HPDE6-E6E7 (cell line): ENCODE measurements at regions not wholly inside any gene's neighbourhood (a gene's known extent, or its start where the extent isn't known, plus 50 kb on each side); places are given as distances from the start of the nearest gene placed in this dataset.
"Not testable (repeated sequence)": the region's sequence is repeated elsewhere in the genome, so short reads cannot be mapped to it uniquely, and the experiment has no call there.

Experiments
- DNase-seq: peaks from one replicate; pipeline ENCODE4 v3.0.0; 2011; ENCODE audit warnings: missing footprints; ENCODE audit errors: extremely low spot score

DNA sequence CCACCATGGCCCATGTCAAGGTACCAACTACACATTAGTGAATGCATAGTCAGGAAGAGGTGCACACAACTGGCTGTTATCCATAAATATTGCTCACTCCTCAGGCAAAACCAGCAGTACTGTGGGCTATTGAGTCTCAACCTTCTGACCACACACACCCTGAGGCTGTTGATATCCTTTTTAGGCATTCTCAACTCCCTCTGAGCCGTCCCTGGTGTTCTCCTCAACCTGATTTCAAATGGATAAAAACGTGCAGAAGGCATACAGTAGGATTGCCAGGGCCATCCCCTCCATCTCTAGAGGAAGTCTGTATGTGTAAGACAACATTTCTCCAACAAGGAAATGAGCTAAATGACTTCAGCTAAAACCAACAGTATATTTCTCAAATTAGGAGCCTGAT lies 98.7 kb upstream of the KLHL13 start:
- no peak for DNase-seq

GRCh38 chrX:118216087-118216486 lies 99.5 kb upstream of the KLHL13 start:
- no peak for DNase-seq

- DNase-seq = no peak
Observed at GRCh38 chrX:118216509-118216908, 99.9 kb upstream of the KLHL13 start.

- DNase-seq = no peak
Observed at GRCh38 chrX:118218079-118218478, 101.5 kb upstream of the KLHL13 start.

- DNase-seq = no peak
Observed at GRCh38 chrX:118218940-118219339, 102.3 kb upstream of the KLHL13 start.

DNA sequence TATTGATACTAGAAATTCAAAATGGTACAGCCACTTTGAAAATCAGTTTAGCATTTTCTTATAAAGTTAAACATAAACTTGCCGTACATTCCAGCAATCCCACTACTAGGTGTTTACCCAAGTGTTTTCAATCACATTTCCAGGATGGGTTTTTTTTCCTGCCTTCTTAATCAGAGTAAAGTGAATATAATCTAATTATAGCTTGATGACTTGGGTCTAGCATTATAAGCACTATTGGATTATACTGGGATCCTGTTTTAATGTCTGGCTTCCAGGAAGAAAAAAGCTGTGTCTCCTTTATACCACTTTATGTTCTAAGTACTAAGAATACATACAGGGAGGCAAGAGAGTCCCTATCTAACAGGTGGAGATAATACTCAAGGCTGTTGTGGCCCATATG lies 103.3 kb upstream of the KLHL13 start:
- no peak for DNase-seq

DNA sequence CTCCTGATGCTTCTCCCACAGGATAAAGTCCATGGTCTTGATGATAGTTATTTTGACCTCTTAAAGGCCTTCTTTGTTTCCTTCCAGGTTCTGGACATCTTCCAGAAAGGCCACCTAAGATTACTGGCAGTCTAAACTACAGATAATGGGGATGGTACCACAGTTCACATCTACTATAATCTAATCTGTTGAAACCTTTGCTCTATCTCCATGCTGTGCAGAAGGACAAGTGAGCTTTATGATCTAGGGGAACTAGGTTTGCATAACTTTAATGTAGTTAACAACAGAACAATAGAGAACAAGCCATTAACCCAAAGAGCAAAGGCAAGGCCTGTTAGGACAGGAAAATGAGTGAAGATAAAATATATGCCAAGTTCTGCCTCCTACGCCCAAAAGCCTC lies 103.9 kb upstream of the KLHL13 start:
- DNase-seq = no peak

DNA sequence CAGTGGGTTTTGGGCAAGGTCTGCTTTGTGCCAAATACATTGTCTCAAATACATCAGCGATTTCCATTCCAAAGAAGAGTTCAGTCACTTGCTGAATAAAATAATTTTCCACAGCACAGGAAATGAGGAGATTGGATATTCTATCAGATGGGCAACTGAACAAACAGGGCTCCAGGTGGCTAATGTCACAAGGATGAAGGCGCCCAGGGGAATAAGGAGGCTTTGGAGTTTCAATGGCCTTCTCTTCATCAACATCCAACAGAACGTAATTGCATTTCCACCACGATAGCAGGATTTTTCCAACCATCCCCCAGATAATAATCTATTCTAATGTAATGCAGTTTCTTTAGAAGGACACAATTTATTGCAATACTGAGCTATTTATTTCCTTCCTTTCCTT lies 104.7 kb upstream of the KLHL13 start:
- no peak for DNase-seq

DNA sequence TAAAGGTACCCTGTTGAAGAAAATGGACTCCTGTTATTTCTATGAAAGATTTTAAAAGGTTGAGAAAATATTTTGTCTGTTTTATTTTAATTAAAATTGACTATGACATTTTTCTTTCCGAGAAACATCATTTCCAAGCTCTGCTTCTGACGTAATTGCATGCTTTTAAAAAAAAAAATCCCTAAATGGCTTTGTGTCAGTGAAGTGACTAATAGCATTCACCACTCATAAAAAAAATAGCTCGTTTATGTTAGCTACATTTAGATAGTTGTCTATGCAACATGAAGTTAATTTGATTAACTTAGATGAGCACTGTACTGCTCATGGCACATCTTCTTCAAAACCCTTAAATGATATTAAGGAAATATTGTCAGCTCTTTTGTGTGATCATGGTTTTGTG lies 105.1 kb upstream of the KLHL13 start:
- no peak for DNase-seq

DNA sequence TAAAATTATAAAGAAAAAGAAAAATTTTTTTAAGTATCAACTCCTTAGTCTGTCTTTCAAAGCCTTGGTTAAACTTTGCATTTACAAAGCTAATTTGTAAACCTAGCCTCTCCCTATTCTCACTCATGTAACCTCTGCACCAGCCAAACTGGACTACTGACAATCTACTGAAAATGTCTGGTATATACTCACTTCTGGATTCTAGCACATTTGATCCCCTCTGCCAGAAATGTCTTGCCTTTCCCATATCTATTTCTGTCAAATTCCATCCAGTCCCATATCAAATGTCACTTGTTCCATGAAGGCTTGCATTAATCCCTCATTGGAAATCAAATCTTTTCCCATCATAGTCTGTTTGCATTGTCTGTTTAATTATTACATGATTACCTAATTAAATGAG lies 105.8 kb upstream of the KLHL13 start:
- DNase-seq = no peak

GRCh38 chrX:118225711-118226428 lies 109.3 kb upstream of the KLHL13 start:
- peak; percentile 23 for DNase-seq

- DNase-seq = no peak
Observed at GRCh38 chrX:118228041-118228440, 111.4 kb upstream of the KLHL13 start.

GRCh38 chrX:118228456-118228855 lies 111.8 kb upstream of the KLHL13 start:
- no peak for DNase-seq

- no peak for DNase-seq
Observed at GRCh38 chrX:118231464-118231863, 114.4 kb upstream of the WDR44 start.

- DNase-seq = no peak
Observed at GRCh38 chrX:118239178-118239870, 106.6 kb upstream of the WDR44 start.

- DNase-seq = no peak
Observed at GRCh38 chrX:118239913-118240698, 105.8 kb upstream of the WDR44 start.

GRCh38 chrX:118246961-118247360 lies 98.9 kb upstream of the WDR44 start:
- not testable (repeated sequence) for DNase-seq

DNA sequence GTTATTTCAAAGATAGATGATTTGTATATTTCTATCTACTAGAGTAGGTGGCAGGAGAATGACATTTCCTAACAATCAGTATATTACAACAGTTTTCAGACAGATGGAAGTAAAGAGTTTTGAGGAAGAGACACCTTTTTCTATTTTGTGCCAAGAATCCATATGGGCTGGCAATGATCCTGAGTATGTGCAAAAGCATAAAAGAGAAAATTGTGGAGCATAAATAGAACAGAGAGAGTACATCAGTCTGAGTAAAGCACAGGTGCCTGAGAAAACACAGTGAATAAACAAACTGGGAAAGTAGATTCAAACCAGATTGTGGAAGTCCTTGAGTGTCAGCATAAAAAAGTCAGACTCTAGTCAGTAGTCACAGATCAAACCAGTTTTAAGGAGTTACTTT lies 96.8 kb upstream of the WDR44 start:
- DNase-seq = no peak

DNA sequence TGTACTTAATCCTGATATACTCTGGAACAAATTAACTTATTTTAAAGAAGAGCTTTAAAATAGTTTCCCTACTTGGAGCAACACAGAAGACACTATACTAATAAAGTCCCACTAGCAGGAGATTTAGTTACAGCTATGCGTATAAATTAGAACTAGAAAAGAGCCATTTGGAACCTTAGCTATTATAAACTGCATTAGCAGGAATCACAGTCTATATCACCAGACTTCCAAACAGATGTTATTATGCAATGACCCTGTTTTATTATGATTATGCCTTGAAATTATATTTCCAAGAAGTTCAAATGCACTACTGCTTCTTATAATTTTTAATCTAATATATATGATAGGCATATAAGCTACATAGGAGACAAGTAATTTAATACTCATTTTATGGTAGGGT lies 95.5 kb upstream of the WDR44 start:
- no peak for DNase-seq

- no peak for DNase-seq
Observed at GRCh38 chrX:118251271-118251670, 94.6 kb upstream of the WDR44 start.

GRCh38 chrX:118252967-118253366 lies 92.9 kb upstream of the WDR44 start:
- no peak for DNase-seq

DNA sequence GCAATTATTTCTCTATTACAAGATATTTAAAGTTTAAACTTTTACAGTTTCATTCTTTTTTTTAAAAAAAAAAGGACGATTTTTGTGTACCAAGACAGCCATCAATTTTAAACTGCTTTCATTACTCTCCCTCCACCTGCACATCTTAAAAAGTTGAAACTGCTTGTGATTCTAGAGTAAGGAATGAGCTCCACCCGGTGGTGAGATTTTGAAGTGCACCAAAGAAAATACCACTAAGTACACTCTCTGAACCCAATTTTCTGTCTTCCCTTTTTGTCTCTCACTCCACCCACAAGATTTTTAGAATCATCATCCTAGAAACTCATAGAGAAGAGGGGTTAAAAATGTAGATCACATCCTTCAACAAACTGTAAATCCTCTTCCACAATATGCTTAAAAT lies 91.3 kb upstream of the WDR44 start:
- DNase-seq = no peak

GRCh38 chrX:118255921-118256320 lies 90.0 kb upstream of the WDR44 start:
- DNase-seq = no peak
